K562 (cell line): ENCODE measurements at regions not wholly inside any gene's neighbourhood (a gene's known extent, or its start where the extent isn't known, plus 50 kb on each side); places are given as distances from the start of the nearest gene placed in this dataset.

Experiments
- ATAC-seq: fragments of 200-7000 bp; cut with Tn5 transposase; 3 replicates; pipeline ENCODE4 v1.9.1; 2020; ENCODE audit warnings: moderate library complexity
- BruUV-seq: library from RNA; stranded (reverse); fragments of 400-500 nt; replicated peaks from 2 replicates; lab custom pipeline; 2021; lab: Mats Ljungman, UMichigan
- CTCF ChIA-PET: fragments of 300-600 bp; formaldehyde crosslinking; extraction: SDS; loops from one replicate; lab custom pipeline; 2021; ENCODE audit warnings: low intra/inter-chr PET ratio; lab: Yijun Ruan, JAX
- POLR2A ChIA-PET: fragments of 300-600, 350-650 bp; sonication (Branson Sonifier 250); formaldehyde crosslinking; extraction: SDS; loops from one replicate; lab custom pipeline; 2021; ENCODE audit warnings: antibody characterized with exemption, inconsistent platforms; lab: Yijun Ruan, JAX
- DNase-seq, 4 experiments: peaks; one replicate each; pipeline versions ENCODE4 v3.0.0 to v3.0.0-alpha.2; 2011 to 2018; ENCODE audit warnings: low spot score in 3 of 4, mixed read lengths in 3 of 4; ENCODE audit errors: extremely low read depth in 1 of 4
- FAIRE-seq: peaks from 2 replicates; lab custom pipeline; 2011; peaks lifted over from hg19 to GRCh38; lab: Jason Lieb, UNC
- H2AFZ ChIP-seq: 2 replicates; pipeline ENCODE4 v1.6.0; 2011; ENCODE audit warnings: low read depth, low read length, control low read depth, inconsistent platforms
- H3K27ac ChIP-seq: fragments of 200-600 bp; 3 replicates; pipeline ENCODE4 v1.8.0; 2011; ENCODE audit warnings: low read depth, mild to moderate bottlenecking, control low read depth, inconsistent platforms, low read length, moderate library complexity, mixed read lengths; ENCODE audit errors: extremely low read depth
- H3K27me3 ChIP-seq, 2 experiments: fragments of 300-600 bp in 1 of 2; 2 replicates in 1 of 2; 3 replicates in 1 of 2; pipeline versions ENCODE4 v1.6.0 to v1.8.0; 2011; ENCODE audit warnings: inconsistent platforms in 2 of 2, low read length in 2 of 2, mild to moderate bottlenecking in 1 of 2, mixed read lengths in 1 of 2, moderate library complexity in 1 of 2; ENCODE audit not compliant: control insufficient read depth in 2 of 2, insufficient read depth in 2 of 2
- H3K36me3 ChIP-seq: fragments of 300-600 bp; 3 replicates; pipeline ENCODE4 v1.8.0; 2011; ENCODE audit warnings: mild to moderate bottlenecking, low read length, inconsistent platforms; ENCODE audit not compliant: control insufficient read depth, insufficient read depth
- H3K4me1 ChIP-seq, 2 experiments: fragments of 200-600 bp in 1 of 2; replicated peaks in 1 of 2; 2 replicates in 1 of 2; 3 replicates in 1 of 2; pipeline versions ENCODE4 v1.5.1 to v1.8.0; 2011; ENCODE audit warnings: inconsistent platforms in 2 of 2, low read length in 2 of 2, mild to moderate bottlenecking in 1 of 2, mixed read lengths in 1 of 2, moderate library complexity in 1 of 2; ENCODE audit not compliant: control insufficient read depth in 2 of 2, insufficient read depth in 2 of 2
- H3K4me2 ChIP-seq: 2 replicates; pipeline ENCODE4 v1.6.1; 2011; ENCODE audit warnings: low read length, control low read depth, inconsistent platforms, mixed read lengths; ENCODE audit not compliant: insufficient read depth
- H3K4me3 ChIP-seq: fragments of 200-600 bp; sonication (generic), shearing (Covaris generic); 2 replicates; pipeline ENCODE4 v1.5.1; 2016; ENCODE audit warnings: control low read depth, inconsistent platforms
- H3K79me2 ChIP-seq: fragments of 200-600 bp; 3 replicates; pipeline ENCODE4 v1.8.0; 2011; ENCODE audit warnings: low read length, inconsistent platforms; ENCODE audit not compliant: control insufficient read depth, insufficient read depth
- H3K9ac ChIP-seq, 2 experiments: 2 replicates each; pipeline versions ENCODE4 v1.6.0 to v1.6.1; 2011; ENCODE audit warnings: low read depth in 2 of 2, low read length in 2 of 2, control low read depth in 1 of 2, inconsistent platforms in 1 of 2, mild to moderate bottlenecking in 1 of 2, mixed read lengths in 1 of 2; ENCODE audit not compliant: insufficient read depth in 1 of 2
- H3K9me1 ChIP-seq: one replicate; pipeline ENCODE4 v1.6.0; 2011; ENCODE audit warnings: inconsistent platforms, mild to moderate bottlenecking, low read length, moderate library complexity; ENCODE audit not compliant: control insufficient read depth, insufficient read depth
- H3K9me3 ChIP-seq: replicated peaks from 2 replicates; pipeline ENCODE4 v1.5.1; 2011; ENCODE audit warnings: low read depth, low read length, inconsistent platforms; ENCODE audit not compliant: control insufficient read depth, insufficient read depth
- H4K20me1 ChIP-seq: replicated peaks from 2 replicates; pipeline ENCODE4 v1.6.1; 2011; ENCODE audit warnings: low read length, inconsistent platforms, mixed read lengths; ENCODE audit not compliant: control insufficient read depth, insufficient read depth
- EHMT2 ChIP-seq: fragments of 450-650 bp; IDR thresholded peaks from 2 replicates; pipeline ENCODE4 v1.6.1; 2018; ENCODE audit warnings: antibody characterized with exemption
- ELF2 ChIP-seq: fragments of 250-450 bp; sonication (Bioruptor Pico); IDR thresholded peaks from 2 replicates; pipeline ENCODE4 v1.5.0; 2021; ENCODE audit warnings: mild to moderate bottlenecking
- ETV1 ChIP-seq: fragments of 450-650 bp; conservative IDR thresholded peaks from 2 replicates; pipeline ENCODE4 v1.6.1; 2016; ENCODE audit warnings: missing genetic modification characterization, control low read depth, low read depth, missing compliant biosample characterization
- SIX5 ChIP-seq, 2 experiments: IDR thresholded peaks; 2 replicates each; pipeline ENCODE4 v1.6.1; 2011; ENCODE audit warnings: low read length in 2 of 2, borderline replicate concordance in 1 of 2, low read depth in 1 of 2, mild to moderate bottlenecking in 1 of 2, moderate library complexity in 1 of 2; ENCODE audit not compliant: insufficient read depth in 1 of 2
- SREBF2 ChIP-seq: sonication (generic); formaldehyde crosslinking; IDR thresholded peaks from 2 replicates; pipeline ENCODE4 v1.4.0; 2020; ENCODE audit warnings: mild to moderate bottlenecking, missing genetic modification reagents
- ZNF224 ChIP-seq: sonication (generic); formaldehyde crosslinking; IDR thresholded peaks from 2 replicates; pipeline ENCODE4 v1.8.0; 2022; ENCODE audit warnings: mild to moderate bottlenecking, missing genetic modification reagents
- ZNF239 ChIP-seq: fragments of 250-450 bp; sonication (Bioruptor Pico); IDR thresholded peaks from 2 replicates; pipeline ENCODE4 v1.4.0; 2020; ENCODE audit warnings: mild to moderate bottlenecking
- ZNF436 ChIP-seq: fragments of 250-450, 450-650 bp; sonication (Bioruptor Pico); formaldehyde crosslinking; IDR thresholded peaks from 2 replicates; pipeline ENCODE4 v1.7.0; 2020; ENCODE audit warnings: mild to moderate bottlenecking
- WGBS: fragments of 100-300 bp; shearing (Covaris generic); methylation state at CpG from one replicate; pipeline ENCODE4 v1.1.6; 2016; ENCODE audit warnings: low coverage, mixed read lengths; ENCODE audit not compliant: insufficient coverage; ENCODE audit errors: missing lambda C conversion rate; 5-methylcytosine and 5-hydroxymethylcytosine counted together
- in situ Hi-C: fragments of 300-500 bp; cut with MboI; formaldehyde crosslinking; loops from 4 replicates; pipeline ENCODE4 v1.15.0; 2018; ENCODE audit warnings: inconsistent platforms, mixed read lengths
- intact Hi-C: fragments of 100-400 bp; cut with micrococcal nuclease; formaldehyde crosslinking; loops from 2 replicates; pipeline ENCODE4 v1.14.2; 2022
- TF ChIP-seq, protein P1 (sequence below): fragments of 450-650 bp; IDR thresholded peaks from 2 replicates; pipeline ENCODE4 v1.6.1; 2018; ENCODE audit not compliant: partially characterized antibody
- TF ChIP-seq, protein P2 (sequence below): sonication (generic); formaldehyde crosslinking; IDR thresholded peaks from 2 replicates; pipeline ENCODE4 v1.8.0; 2023; ENCODE audit warnings: mild to moderate bottlenecking, missing genetic modification reagents
- TF ChIP-seq, protein P3 (sequence below): fragments of 450-650 bp; IDR thresholded peaks from 2 replicates; pipeline ENCODE4 v1.6.1; 2016; ENCODE audit warnings: mild to moderate bottlenecking
- TF ChIP-seq, protein P4 (sequence below): fragments of 250-450 bp; sonication (Bioruptor Pico); IDR thresholded peaks from 2 replicates; pipeline ENCODE4 v1.5.0; 2021; ENCODE audit warnings: mild to moderate bottlenecking, borderline replicate concordance

DNA sequence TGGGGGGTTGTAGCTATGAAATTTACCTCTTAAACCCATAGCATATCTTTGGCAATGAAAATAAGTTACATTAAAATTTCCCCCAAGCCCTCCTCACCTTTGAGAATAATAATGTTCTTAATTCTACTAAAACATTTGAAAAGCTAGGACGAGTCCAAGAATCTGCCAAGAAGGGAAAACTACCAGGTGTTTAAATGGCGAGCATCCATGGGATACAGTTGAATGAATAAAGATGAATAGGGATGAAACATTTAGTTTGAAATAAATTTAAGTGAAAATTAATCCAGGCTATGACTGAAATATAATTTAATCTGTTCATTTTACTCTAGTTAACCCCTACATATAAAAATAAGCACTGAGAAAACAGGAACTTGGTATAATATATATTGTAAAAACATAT is 536.7 kb downstream of the FLRT2 start:
- H3K27me3 ChIP-seq, result no peaks in the 10 kb centered on the region
- no peaks in the 10 kb centered on the region for H3K9me3 ChIP-seq
- H3K4me2 ChIP-seq, result no peak overlapping the region
- no peak for DNase-seq
- H3K79me2 ChIP-seq, result no peaks in the 10 kb centered on the region
- intact Hi-C loops, result no loop called here
- WGBS, result 4% methylated on average over 2 of the region's 2 CpGs
- no peaks in the 10 kb centered on the region for H3K36me3 ChIP-seq
- H3K27ac ChIP-seq, result no peak overlapping the region
- TF ChIP-seq ELF2 (CRISPR knock-in tag) (no peak), SREBF2 (CRISPR knock-in tag) (no peak), ZNF436 (CRISPR knock-in tag) (no peak), EHMT2 (no peak), SIX5 (IDR thresholded peaks at IDR 0.05; ENCODE audit: borderline replicate concordance in 1 of 2, insufficient read depth in 1 of 2, low read depth in 1 of 2, low read length in 2 of 2) (no peak), ZNF239 (CRISPR knock-in tag) (no peak), ZNF224 (CRISPR knock-in tag) (no peak), ETV1 (no peak)
- TF ChIP-seq, protein P1, sequence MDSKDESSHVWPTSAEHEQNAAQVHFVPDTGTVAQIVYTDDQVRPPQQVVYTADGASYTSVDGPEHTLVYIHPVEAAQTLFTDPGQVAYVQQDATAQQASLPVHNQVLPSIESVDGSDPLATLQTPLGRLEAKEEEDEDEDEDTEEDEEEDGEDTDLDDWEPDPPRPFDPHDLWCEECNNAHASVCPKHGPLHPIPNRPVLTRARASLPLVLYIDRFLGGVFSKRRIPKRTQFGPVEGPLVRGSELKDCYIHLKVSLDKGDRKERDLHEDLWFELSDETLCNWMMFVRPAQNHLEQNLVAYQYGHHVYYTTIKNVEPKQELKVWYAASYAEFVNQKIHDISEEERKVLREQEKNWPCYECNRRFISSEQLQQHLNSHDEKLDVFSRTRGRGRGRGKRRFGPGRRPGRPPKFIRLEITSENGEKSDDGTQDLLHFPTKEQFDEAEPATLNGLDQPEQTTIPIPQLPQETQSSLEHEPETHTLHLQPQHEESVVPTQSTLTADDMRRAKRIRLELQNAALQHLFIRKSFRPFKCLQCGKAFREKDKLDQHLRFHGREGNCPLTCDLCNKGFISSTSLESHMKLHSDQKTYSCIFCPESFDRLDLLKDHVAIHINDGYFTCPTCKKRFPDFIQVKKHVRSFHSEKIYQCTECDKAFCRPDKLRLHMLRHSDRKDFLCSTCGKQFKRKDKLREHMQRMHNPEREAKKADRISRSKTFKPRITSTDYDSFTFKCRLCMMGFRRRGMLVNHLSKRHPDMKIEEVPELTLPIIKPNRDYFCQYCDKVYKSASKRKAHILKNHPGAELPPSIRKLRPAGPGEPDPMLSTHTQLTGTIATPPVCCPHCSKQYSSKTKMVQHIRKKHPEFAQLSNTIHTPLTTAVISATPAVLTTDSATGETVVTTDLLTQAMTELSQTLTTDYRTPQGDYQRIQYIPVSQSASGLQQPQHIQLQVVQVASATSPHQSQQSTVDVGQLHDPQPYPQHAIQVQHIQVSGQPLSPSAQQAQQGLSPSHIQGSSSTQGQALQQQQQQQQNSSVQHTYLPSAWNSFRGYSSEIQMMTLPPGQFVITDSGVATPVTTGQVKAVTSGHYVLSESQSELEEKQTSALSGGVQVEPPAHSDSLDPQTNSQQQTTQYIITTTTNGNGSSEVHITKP, result no peak
- TF ChIP-seq, protein P2, sequence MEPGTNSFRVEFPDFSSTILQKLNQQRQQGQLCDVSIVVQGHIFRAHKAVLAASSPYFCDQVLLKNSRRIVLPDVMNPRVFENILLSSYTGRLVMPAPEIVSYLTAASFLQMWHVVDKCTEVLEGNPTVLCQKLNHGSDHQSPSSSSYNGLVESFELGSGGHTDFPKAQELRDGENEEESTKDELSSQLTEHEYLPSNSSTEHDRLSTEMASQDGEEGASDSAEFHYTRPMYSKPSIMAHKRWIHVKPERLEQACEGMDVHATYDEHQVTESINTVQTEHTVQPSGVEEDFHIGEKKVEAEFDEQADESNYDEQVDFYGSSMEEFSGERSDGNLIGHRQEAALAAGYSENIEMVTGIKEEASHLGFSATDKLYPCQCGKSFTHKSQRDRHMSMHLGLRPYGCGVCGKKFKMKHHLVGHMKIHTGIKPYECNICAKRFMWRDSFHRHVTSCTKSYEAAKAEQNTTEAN (CRISPR knock-in tag), result no peak
- TF ChIP-seq, protein P3, sequence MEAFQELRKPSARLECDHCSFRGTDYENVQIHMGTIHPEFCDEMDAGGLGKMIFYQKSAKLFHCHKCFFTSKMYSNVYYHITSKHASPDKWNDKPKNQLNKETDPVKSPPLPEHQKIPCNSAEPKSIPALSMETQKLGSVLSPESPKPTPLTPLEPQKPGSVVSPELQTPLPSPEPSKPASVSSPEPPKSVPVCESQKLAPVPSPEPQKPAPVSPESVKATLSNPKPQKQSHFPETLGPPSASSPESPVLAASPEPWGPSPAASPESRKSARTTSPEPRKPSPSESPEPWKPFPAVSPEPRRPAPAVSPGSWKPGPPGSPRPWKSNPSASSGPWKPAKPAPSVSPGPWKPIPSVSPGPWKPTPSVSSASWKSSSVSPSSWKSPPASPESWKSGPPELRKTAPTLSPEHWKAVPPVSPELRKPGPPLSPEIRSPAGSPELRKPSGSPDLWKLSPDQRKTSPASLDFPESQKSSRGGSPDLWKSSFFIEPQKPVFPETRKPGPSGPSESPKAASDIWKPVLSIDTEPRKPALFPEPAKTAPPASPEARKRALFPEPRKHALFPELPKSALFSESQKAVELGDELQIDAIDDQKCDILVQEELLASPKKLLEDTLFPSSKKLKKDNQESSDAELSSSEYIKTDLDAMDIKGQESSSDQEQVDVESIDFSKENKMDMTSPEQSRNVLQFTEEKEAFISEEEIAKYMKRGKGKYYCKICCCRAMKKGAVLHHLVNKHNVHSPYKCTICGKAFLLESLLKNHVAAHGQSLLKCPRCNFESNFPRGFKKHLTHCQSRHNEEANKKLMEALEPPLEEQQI, result no peak
- TF ChIP-seq, protein P4, sequence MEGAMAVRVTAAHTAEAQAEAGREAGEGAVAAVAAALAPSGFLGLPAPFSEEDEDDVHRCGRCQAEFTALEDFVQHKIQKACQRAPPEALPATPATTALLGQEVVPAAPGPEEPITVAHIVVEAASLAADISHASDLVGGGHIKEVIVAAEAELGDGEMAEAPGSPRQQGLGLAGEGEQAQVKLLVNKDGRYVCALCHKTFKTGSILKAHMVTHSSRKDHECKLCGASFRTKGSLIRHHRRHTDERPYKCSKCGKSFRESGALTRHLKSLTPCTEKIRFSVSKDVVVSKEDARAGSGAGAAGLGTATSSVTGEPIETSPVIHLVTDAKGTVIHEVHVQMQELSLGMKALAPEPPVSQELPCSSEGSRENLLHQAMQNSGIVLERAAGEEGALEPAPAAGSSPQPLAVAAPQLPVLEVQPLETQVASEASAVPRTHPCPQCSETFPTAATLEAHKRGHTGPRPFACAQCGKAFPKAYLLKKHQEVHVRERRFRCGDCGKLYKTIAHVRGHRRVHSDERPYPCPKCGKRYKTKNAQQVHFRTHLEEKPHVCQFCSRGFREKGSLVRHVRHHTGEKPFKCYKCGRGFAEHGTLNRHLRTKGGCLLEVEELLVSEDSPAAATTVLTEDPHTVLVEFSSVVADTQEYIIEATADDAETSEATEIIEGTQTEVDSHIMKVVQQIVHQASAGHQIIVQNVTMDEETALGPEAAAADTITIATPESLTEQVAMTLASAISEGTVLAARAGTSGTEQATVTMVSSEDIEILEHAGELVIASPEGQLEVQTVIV, result no peak
- FAIRE-seq, result no peak
- H3K9me1 ChIP-seq, result no peaks in the 10 kb centered on the region
- CTCF ChIA-PET, result no interaction called here
- BruUV-seq, result no TSS peak
- no peaks in the 10 kb centered on the region for H3K4me1 ChIP-seq
- POLR2A ChIA-PET, result no interaction called here
- no peak overlapping the region for H3K4me3 ChIP-seq
- no peak overlapping the region for H3K9ac ChIP-seq
- H2AFZ ChIP-seq, result no peak overlapping the region
- no peak for ATAC-seq
- in situ Hi-C loops, result no loop called here
- no peaks in the 10 kb centered on the region for H4K20me1 ChIP-seq
